GM12873 (cell line): ENCODE measurements at regions not wholly inside any gene's neighbourhood (a gene's known extent, or its start where the extent isn't known, plus 50 kb on each side); places are given as distances from the start of the nearest gene placed in this dataset.

ENCODE experiments used
- CTCF ChIP-seq: IDR thresholded peaks from 2 replicates; pipeline ENCODE4 v1.5.1; 2012; ENCODE audit warnings: low read depth, mild to moderate bottlenecking, moderate library complexity, low read length, control low read depth; ENCODE audit not compliant: insufficient read depth; ENCODE audit errors: missing control alignments

- no peak for TF ChIP-seq CTCF
Observed at GRCh38 chr18:78538669-78539440, 440.8 kb upstream of the SALL3 start.

DNA sequence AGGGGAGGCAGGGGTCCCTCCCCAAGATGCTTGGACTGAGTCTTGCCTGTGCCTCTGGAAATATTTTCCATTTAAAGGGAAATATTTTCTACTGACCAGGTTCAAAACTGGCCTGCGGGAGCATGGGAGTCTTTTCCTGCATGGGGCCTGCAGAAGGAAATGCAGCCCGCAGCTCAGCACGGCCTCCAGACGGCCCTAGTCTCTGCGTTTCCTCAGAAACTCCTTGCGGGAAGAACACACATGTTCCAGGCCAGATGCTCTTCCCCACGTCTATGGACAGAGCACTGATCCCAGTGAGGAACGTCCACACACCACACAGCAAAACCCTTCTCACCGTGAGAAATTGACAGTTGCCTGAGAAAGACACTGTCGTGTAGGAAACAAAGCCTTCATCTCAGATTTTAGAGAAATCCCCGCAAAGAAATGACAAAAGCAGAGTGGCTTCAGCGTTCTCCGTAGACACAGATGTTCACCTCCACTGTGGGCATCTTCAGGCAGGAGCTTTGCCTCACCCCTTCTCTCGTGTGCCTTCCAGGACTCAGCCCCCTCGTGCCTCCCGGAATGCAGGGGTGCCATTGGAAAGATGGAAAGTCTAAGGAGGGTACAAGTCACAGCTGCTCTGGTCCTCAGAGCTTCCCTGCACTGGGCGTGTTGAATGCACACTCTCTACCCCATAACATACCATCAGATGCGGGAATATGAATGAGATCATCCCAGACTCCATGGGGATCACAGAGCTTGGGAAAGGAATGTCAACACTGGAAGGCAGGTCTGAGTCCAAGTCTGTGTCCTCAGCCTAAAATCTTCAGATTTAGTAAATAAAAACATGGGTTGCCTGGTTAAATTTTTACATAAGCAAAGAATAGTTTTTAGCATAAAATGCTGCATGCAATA, 438.7 kb upstream of the SALL3 start:
- TF ChIP-seq CTCF: no peak

GRCh38 chr18:78542204-78542603, 437.4 kb upstream of the SALL3 start:
- no peak for TF ChIP-seq CTCF

GRCh38 chr18:78543201-78543725, 436.4 kb upstream of the SALL3 start:
- TF ChIP-seq CTCF: no peak

- no peak for TF ChIP-seq CTCF
Observed at GRCh38 chr18:78546281-78546680, 433.3 kb upstream of the SALL3 start.

- TF ChIP-seq CTCF: no peak
Observed at GRCh38 chr18:78547817-78548216, 431.8 kb upstream of the SALL3 start.
